ENCODE measurements at regions not wholly inside any gene's neighbourhood (a gene's known extent, or its start where the extent isn't known, plus 50 kb on each side); places are given as distances from the start of the nearest gene placed in this dataset.

DNA sequence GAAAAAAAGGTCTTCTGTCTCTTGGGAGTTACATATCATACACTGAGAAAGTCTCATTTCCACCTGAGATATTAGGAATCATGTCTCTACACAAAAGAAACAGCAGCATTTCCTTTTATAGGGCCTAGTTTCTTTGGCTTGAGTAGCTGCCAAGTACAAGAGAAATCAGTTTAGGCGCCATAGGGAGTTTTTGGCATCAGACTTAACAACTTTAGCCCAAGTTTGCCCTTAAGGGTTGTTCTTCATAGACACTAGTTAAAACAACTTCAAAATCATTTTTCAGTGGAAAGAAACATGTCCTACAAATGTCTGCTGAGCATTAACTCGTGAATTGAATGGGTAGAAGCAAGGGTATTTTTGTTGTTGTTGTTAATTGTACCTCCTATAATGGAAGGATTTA is 587.0 kb upstream of the DSEL start:
- DNase-seq (ENCODE audit: low spot score) = no peak

DNA sequence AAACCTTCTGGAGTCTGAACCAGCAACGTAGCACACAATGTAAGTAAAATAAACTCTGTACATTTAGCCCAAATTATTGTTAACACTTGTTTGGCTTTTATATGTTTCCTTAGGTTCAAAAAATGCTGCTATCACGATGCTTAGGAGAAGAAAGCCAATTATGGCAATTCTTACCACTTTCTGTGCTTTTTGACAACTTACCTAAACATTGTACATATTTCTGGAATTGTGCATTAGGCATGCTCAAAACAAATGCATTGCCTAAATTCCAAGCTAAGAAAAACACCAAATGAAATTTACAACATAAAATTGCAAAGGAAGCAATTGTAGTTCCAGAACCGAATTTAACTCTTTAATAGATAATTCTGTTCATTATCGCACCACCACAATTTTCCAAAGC is 585.6 kb upstream of the DSEL start:
- DNase-seq (ENCODE audit: low spot score) = no peak

DNA sequence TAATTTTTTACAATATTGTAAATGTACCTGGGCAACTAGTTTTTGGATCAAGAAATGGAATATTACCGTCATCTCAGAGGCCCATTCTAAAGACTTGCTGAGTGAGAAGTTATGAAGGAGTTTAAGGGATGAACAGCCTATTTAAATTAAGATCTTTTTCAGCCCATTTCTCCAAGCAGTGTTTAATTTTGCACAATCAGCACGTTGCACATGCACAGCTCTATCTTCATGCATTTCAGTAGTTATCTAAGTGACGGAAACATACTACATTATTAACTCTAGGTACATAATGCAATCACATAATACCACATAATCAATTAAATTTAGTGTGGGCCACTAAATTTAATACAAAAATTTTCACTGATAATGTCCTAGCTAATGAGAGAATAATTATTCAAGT is 582.1 kb upstream of the DSEL start:
- DNase-seq (ENCODE audit: low spot score) = no peak

DNA sequence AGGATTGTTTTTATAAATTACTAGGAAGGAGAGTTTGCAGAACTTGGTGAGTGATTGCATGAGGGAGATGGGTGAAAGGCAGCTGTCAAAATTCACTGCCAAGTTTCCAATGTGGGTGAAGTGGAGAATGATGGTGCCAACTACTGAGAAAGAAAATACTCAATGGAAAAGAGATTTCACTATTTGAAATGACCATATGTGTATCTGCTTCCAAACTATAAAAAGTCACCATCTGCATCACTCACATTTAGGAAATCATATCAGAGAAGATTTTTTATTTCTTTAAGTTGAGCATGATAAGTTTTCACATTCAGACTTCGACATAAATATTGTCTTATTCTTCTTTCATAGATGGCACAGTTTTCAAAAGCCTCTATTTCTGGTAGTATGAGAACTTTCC is 570.0 kb upstream of the DSEL start:
- no peak for DNase-seq (ENCODE audit: low spot score)

DNA sequence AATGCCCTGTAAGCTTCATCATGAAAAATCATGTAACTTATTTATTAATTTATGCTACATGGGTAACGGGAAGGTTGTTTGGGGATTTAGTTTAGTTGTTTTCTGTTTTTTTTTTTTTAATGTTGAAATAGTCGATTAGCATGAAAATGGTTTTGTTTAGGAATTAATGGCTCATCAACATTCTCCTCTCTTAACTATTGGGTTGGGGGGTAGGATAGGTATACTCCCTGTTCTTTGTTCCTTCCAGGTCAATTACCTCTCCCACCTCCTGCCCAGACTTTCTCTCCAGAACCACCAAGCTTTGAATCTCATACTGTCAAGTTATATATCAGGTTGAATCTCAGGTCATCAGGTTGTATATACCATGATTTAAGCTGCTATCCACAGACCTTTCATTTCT is 568.7 kb upstream of the DSEL start:
- no peak for DNase-seq (ENCODE audit: low spot score)

DNA sequence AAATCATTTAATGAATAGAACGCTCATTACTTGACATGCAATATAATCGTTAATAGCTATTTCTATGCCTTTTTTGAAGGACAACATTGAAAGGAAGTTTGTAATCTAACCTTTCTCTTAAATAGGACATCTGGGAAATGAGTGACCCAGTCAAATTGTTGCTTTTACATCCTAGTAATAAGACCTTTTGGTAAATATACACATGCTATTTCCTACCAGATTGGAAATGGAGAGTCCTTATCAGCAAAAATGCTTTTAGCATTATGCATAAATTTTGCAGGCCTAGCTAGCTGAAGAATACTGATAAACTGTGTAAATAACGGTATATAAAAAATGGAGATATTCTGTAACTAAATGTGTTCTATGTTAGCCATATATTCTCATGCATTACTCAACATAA is 567.3 kb upstream of the DSEL start:
- DNase-seq (ENCODE audit: low spot score) = no peak

DNA sequence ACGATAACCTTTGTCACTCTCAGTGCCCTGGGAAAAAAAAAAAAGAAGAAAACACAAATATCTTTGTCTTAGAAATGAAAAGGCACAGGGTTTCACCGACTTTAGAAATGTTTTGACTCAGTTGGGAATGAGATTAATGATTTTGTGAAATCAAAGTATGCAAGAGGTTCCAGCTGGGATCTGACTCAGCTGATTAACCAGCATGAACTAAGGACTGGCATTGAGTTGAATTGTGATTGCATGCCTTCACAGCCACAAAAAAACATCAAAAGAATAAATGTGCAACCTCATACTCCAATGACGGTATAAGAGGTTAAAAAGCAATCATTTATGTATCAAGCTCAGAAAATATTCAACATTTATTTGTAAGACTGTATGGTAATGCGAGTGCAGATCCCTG is 566.6 kb upstream of the DSEL start:
- no peak for DNase-seq (ENCODE audit: low spot score)

DNA sequence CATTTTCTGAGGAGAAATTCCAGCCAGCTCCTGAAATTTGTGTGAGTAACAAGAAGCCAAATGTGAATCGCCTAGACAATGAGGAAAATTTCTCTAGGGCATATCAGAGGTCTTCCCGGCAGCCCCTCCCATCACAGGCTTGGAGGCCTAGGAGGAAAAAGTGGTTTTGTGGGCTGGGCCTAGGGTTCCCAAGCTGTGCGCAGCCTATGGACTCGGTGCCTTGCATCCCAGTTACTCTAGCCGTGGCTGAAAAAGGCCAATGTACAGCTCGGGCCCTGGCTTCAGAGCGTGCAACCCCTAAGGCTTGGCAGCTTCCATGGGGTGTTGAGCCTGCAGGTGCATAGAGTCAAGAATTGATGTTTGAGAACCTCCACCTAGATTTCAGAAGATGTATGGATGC is 556.2 kb upstream of the DSEL start:
- no peak for DNase-seq (ENCODE audit: low spot score)

DNA sequence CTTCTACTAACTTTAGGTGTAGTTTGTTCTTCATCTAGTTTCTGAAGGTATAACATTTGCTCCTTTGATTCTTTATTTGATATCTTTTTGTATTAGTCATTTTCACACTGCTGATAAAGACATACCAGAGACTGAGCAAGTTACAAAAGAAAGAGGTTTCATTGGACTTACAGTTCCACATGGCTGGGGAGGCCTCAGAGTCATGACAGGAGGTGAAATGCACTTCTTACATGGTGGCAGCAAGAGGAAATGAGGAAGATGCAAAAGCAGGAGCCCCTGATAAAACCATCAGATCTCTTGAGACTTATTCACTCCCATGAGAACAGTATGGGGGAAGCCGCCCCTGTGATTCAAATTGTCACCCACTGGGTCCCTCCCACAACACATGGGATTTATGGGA is 544.4 kb upstream of the DSEL start:
- DNase-seq (ENCODE audit: low spot score) = no peak

DNA sequence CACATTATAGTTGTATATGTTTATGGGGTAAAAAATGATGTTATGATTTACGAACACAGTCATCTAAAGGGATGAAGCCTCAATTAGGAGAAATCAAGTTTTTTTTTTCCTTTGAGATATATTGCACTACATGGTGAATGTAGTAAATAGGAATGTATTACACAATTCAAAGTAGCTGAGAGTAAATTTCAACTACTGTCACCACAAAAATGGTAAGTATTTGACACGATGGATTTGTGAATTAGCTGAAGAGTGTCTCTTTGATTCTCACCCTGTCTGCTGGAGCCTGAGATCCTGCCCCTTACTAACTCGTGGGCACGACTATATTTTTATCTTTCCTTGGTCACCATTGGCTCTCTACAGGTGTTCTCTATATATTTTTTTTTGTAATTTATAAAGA is 540.4 kb upstream of the DSEL start:
- no peak for DNase-seq (ENCODE audit: low spot score)

DNA sequence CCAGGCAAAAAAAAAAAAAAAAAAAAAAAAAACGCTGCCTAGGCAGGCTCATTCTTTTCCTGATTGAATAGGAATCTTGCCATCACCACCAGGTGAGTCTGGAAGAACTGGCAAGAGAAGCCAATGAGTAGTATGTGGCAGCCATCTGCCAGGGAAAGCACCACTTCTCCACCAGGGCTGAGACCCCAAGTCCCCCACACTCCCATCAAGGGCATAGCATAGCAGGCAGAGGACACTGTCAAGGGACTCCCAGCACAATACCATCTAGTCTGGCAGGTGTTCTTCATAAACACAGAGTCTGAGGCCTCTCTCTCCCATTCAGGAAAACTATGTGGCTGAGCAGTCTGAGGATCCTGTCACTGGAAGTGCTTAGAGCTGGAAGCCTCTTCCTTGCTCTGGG is 538.1 kb upstream of the DSEL start:
- DNase-seq (ENCODE audit: low spot score) = no peak

DNA sequence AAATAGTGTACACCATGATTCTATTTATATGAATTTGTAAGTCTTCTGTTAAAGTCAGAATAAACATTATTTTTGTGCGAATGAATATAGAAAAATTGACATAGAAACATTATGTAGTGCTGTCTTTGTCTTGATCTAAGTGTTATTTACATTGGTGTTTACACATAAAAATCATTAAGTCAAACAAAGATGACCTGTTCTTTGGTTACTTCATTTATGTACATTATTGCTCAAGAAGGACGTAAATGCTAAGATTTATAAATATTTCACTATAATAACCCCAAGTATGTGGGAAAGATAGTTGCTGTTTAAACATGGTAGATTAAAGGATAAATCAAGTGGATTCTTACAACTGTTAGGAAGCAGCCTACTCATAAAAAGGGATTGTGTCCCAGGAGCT is 536.8 kb upstream of the DSEL start:
- no peak for DNase-seq (ENCODE audit: low spot score)

DNA sequence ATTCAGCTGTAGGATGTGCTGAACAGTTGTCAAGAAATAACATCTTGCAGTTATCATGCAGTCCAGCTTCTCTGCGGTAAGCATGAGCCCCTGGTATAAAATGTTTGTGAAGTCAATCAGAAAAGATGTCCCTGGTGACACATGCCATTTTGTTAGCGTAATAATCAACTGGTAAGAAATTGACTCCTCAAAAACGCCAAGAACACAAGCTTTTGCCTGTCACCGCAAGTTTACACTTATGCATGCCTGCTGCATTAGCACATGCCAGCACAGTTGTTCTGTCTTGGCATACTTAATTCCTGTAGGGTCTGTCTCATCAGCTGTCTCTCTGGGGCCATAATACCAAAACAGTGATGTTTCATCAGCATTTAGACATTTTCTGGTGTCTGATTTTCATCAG is 524.8 kb upstream of the DSEL start:
- no peak for DNase-seq (ENCODE audit: low spot score)

DNA sequence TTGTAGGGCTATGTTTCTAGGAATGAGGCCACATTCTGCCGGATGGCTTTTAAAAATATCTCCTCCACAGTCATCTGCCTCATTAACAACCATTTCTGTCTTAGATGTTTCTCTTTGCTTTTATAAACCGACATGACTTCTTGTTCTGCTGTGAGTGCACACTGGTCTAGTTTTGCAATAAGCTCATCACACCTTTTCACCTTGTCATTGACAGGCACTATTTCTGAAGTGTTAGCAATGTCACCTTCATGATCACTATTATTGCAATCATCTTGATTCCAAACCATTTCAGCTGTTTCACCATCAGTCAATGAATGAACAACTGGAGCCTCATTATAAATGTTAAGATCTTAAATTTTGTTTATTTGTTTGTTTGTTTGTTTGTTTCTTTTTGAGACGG is 523.7 kb upstream of the DSEL start:
- no peak for DNase-seq (ENCODE audit: low spot score)

DNA sequence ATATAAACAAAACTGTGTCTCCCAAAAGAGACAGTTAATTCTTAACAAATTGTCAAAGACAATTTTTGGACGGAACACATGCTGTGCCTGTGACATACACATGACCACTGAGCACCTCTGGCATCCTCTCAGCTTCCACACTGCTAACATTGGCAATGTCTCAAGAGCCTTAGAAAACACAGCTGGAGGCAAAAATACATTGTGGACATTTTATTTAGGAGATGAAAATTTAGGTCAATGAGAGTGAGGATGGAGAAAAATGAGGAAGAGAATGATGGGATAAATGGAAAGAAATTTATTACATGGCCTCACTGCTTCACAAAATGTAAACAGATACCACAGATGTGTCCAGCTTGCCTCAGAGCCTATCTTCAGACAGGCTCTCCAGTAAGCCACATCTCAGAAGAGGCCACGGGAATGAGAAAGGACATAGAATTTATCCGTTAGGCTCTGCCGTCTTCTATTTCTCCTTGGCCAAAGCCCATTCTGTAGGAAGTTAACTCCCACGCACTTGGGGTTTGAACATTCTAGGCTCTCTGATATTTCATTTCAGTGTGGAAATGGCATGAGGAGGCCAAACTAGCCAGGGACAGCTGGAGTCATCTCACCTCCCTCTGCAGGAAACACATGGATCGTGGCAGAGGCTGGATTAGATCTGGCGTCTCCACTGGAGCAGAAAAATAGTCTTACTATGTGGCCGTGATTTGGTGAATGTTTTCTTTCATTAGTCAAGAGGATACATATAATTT is 519.4 kb upstream of the DSEL start:
- DNase-seq (ENCODE audit: low spot score) = no peak

DNA sequence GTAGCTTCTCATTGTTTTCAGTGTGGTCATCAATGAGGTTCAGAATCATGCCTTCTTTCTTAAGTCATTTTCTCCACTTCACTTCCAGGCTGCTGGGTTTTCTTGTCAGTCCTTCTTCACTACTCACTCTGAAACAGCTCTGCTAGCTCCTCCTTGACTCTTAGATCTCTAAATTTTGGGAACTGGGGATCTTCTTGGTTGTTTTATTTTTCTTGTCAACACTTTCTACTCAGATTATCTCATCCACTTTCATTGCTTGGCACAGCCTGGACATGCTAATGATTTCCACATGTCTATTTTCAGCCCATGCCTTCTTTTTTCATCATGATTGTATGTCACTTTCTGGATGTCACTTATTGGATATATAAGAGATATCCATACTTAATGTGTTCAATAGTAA is 517.8 kb upstream of the DSEL start:
- DNase-seq (ENCODE audit: low spot score) = no peak

DNA sequence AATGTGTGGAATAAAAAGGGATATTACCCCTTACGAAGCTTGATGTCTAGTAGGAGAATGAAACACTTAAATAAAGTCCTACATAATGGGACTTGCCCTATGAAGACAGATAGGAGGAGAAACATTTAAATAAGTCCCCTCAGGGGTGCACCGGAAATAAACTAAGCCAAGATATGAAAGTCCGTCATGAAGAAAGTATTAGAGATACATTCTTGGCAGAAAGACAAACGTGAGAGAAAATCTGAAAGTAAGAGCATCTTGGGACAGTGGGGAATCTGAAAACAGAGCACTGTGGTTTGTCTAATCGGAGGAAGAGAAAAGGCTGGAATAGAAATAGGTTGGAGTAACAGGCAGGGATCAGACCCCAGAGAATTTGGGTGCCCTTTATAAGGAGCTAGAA is 516.9 kb upstream of the DSEL start:
- no peak for DNase-seq (ENCODE audit: low spot score)

DNA sequence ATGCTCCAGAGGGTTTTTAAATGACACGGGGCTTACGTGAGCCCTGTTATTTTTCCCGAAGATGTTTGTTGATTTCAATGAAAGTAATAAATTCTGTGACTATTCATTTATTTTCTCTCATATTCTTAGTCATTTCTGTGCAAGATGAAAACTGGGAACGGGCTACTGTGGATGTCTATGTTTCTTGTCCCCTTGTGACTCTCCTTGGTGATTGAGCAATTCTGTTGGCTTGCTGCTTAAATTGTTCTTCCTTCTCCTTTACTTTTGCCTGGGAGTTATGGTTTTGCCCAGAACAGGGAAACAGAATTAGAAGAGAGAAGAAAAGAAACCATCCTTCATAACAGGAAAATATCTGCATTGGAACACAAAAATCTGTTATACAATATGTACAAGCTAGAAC is 508.2 kb upstream of the DSEL start:
- no peak for DNase-seq (ENCODE audit: low spot score)

DNA sequence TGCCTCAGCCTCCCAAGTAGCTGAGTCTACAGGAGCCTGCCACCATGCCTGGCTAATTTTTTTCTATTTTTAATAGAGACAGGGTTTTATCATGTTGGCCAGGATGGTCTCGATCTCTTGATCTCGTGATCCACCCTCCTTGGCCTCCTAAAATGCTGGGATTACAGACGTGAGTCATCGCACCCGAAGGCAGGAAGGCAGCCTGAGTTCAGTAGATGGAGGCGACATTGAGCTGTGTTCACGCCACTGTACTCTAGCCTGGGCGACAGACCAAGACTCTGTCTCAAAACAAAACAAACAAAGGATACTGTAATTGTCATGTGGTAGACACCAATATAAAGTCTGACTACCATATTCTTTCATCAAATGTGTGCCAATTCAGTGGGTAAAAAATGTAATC is 500.9 kb upstream of the DSEL start:
- no peak for DNase-seq (ENCODE audit: low spot score)

DNA sequence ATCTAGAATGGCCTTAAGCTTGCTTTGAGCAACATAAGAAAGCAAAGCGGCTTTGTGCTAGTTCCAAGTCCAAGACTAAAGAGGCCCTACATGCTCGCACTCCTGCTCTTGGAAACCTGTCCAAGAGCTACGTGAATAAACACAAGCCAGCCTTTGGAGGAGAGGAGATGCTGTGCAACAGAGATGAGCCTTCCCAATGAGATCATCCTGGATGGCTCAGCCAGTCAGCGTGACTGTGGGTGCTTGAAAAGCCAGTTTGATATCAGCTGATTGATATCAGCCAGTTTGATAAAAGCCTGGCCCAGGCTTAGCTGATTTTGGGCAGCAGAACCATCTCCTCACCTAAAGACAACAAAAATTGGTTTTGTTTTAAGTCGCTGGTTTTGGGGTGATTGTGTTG is 481.0 kb upstream of the DSEL start:
- DNase-seq (ENCODE audit: low spot score) = no peak

DNA sequence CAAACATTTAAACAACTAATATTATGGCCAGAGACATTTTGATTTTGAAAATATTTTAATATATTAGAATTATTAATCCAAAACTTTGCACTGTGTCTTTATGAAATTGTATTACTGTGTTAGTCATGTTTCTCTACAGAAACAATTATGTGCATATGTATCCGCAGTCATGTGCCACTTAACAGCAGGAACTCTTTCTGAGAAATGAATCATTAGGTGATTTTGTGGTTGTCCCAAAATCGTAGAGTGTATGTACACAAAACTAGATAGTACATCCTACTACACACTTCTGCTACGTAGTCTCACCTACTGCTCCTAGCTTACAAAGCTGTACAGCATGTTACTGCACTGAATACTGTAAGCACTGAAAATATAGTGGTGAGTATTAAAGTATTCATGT is 479.2 kb upstream of the DSEL start:
- DNase-seq (ENCODE audit: low spot score) = no peak

DNA sequence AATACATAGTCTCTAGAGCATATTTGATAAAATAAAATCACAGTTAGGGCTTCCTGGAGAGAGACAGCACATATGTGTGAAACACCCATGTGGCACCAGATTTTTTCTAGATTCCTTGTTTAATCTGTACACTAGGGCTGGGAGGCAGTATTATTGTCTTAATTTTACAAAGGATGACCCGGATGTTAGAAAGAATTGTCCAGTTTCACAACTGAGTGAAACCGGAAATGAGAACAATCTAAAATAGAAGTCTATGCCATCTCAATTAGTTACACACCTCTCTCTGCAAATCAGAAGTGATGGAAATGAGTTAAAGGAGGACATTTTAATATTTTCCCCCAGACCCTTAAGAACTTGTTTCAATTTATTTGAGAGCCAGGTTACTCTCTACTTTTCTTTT is 463.7 kb upstream of the DSEL start:
- no peak for DNase-seq (ENCODE audit: low spot score)

DNA sequence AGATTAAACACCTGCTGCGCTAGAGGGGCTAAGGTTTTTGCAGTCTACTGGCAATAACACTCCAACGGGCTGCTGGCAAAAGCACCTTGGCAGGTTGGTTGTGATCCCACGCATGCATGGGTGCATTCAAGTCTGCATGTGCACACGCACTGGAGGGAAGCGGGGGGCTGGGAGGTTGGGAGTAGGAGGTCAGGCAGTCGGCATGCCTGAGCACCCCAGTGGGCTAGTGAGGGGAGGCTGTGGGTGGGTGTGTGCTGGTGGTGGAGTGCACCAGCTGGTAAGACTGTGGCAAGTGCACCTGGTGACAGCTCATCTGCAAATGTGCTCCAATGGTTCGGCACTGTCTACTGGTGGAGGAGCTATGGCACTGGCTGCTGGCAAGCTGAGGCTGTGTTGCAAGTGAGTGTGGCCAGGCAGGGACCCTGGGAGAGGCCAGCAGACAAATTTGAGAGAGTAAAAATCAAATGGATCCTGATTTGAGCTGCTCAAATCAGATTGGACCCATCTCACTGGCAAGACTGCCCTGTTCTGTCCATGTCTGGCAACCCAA is 460.6 kb upstream of the DSEL start:
- DNase-seq (ENCODE audit: low spot score) = no peak

DNA sequence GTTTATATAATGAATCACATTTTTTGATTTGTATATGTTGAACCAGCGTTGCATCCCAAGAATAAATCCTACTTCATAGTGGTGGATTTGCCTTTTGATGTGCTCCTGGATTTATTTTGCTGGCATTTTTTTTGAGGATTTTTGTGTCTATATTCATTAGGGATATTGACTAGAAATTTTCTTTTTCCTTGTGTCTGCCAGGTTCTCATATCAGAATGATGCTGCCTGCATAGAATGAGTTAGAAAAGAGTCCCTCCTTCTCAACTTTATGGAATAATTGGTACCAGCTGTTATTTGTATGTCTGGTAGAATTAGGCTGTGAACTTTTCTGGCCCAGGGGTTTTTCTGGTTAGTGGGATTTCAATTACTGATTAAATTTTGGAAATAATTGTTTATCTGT is 457.4 kb upstream of the DSEL start:
- no peak for DNase-seq (ENCODE audit: low spot score)

DNA sequence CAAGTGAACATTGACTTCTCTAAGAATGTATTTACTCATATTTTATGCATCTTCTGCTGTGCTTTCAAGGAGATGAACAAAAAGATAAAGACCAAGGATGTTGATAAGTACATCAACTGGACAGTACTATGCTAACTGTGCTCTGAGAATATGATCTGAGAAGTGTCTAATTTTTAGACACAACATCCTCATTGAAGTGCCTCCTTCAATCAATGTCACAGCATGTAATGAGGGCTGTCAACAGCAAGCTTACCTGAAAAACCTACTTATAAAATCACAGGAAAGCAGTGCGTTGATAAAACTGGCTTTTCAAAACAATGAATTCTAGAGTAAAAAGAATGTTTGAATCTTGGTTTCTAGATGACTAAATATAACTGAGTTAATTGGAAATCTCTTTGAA is 452.9 kb upstream of the DSEL start:
- no peak for DNase-seq (ENCODE audit: low spot score)
